Upper lobe of right lung (tissue), 1 donor: ENCODE measurements at regions not wholly inside any gene's neighbourhood (a gene's known extent, or its start where the extent isn't known, plus 50 kb on each side); places are given as distances from the start of the nearest gene placed in this dataset.

ENCODE experiments used
- ATAC-seq: fragments of 200-7000 bp; cut with Tn5 transposase; one replicate; pipeline ENCODE4 v1.9.1; 2020; ENCODE audit warnings: mild to moderate bottlenecking, moderate library complexity
- DNase-seq: peaks from one replicate; pipeline ENCODE4 v3.0.0-alpha.2; 2020
- H3K27ac ChIP-seq: fragments of 200-600 bp; one replicate; pipeline ENCODE4 v1.8.0; 2022
- H3K27me3 ChIP-seq: fragments of 200-600 bp; one replicate; pipeline ENCODE4 v1.8.0; 2022; ENCODE audit warnings: mild to moderate bottlenecking
- H3K36me3 ChIP-seq: fragments of 200-600 bp; one replicate; pipeline ENCODE4 v1.8.0; 2022
- H3K4me1 ChIP-seq: fragments of 200-600 bp; one replicate; pipeline ENCODE4 v1.8.0; 2022
- H3K4me3 ChIP-seq: fragments of 200-600 bp; one replicate; pipeline ENCODE4 v1.8.0; 2022; ENCODE audit warnings: mild to moderate bottlenecking
- H3K9me3 ChIP-seq: fragments of 200-600 bp; one replicate; pipeline ENCODE4 v1.8.0; 2022
- CTCF ChIP-seq: fragments of 200-600 bp; IDR thresholded peaks from one replicate; pipeline ENCODE4 v1.8.0; 2022; ENCODE audit warnings: antibody characterized with exemption
- intact Hi-C: fragments of 100-400 bp; cut with DNase I; formaldehyde crosslinking; loops from one replicate; pipeline ENCODE4 v1.11.0; 2022
- donor health status: DM: no; HTN: yes; CAD: no; lungs with severe emphysema.

GRCh38 chrX:115373308-115373707, 83.8 kb downstream of the LUZP4 start:
- no peak for TF ChIP-seq CTCF
- Histone ChIP-seq H3K27me3 (no peaks in the 10 kb centered on the region), H3K4me3 (no peak overlapping the region), H3K27ac (no peak overlapping the region), H3K9me3 (no peaks in the 10 kb centered on the region), H3K36me3 (no peaks in the 10 kb centered on the region), H3K4me1 (peaks cover 5% of the 10 kb centered on the region)
- intact Hi-C loops = no loop called here
- DNase-seq (no peak), ATAC-seq (no peak)

GRCh38 chrX:115378471-115378870, 89.0 kb downstream of the LUZP4 start:
- no peak for ATAC-seq
- H3K9me3 ChIP-seq = no peaks in the 10 kb centered on the region
- H3K4me1 ChIP-seq = no peaks in the 10 kb centered on the region
- DNase-seq = no peak
- no peak overlapping the region for H3K27ac ChIP-seq
- no peaks in the 10 kb centered on the region for H3K36me3 ChIP-seq
- intact Hi-C loops = no loop called here
- no peak for TF ChIP-seq CTCF
- no peak overlapping the region for H3K4me3 ChIP-seq
- H3K27me3 ChIP-seq = no peaks in the 10 kb centered on the region

- Histone ChIP-seq H3K27me3 (no peaks in the 10 kb centered on the region), H3K4me3 (no peak overlapping the region), H3K9me3 (no peaks in the 10 kb centered on the region), H3K36me3 (no peaks in the 10 kb centered on the region), H3K27ac (no peak overlapping the region), H3K4me1 (no peaks in the 10 kb centered on the region)
- no peak for TF ChIP-seq CTCF
- no peak for ATAC-seq
- DNase-seq = no peak
- intact Hi-C loops = no loop called here
Observed at GRCh38 chrX:115387327-115387726, 97.8 kb downstream of the LUZP4 start.

- H3K36me3 ChIP-seq = no peaks in the 10 kb centered on the region
- H3K27ac ChIP-seq = no peak overlapping the region
- no peak for DNase-seq
Observed at GRCh38 chrX:115388879-115389278, 99.4 kb downstream of the LUZP4 start.

GRCh38 chrX:115390078-115390477, 100.6 kb downstream of the LUZP4 start:
- no peak for TF ChIP-seq CTCF
- no peak overlapping the region for H3K4me3 ChIP-seq
- H3K27ac ChIP-seq = no peak overlapping the region
- H3K36me3 ChIP-seq = no peaks in the 10 kb centered on the region
- DNase-seq = no peak
- no peaks in the 10 kb centered on the region for H3K27me3 ChIP-seq
- H3K4me1 ChIP-seq = no peaks in the 10 kb centered on the region
- no peak for ATAC-seq
- no peaks in the 10 kb centered on the region for H3K9me3 ChIP-seq
- intact Hi-C loops = no loop called here

More at GRCh38 chrX:115388879-115389278, 99.4 kb downstream of the LUZP4 start:
- no peak overlapping the region for H3K4me3 ChIP-seq
- H3K4me1 ChIP-seq = no peaks in the 10 kb centered on the region
- ATAC-seq = no peak
- H3K27me3 ChIP-seq = no peaks in the 10 kb centered on the region
- H3K9me3 ChIP-seq = no peaks in the 10 kb centered on the region
- TF ChIP-seq CTCF = no peak
- intact Hi-C loops = no loop called here

GRCh38 chrX:115392031-115392430, 102.5 kb downstream of the LUZP4 start:
- H3K27me3 ChIP-seq = no peaks in the 10 kb centered on the region
- no peaks in the 10 kb centered on the region for H3K4me1 ChIP-seq
- ATAC-seq = no peak
- DNase-seq = no peak
- no peaks in the 10 kb centered on the region for H3K9me3 ChIP-seq
- no peak overlapping the region for H3K4me3 ChIP-seq
- TF ChIP-seq CTCF = no peak
- no peak overlapping the region for H3K27ac ChIP-seq
- intact Hi-C loops = no loop called here
- no peaks in the 10 kb centered on the region for H3K36me3 ChIP-seq
